ENCODE measurements at regions not wholly inside any gene's neighbourhood (a gene's known extent, or its start where the extent isn't known, plus 50 kb on each side); places are given as distances from the start of the nearest gene placed in this dataset.

DNA sequence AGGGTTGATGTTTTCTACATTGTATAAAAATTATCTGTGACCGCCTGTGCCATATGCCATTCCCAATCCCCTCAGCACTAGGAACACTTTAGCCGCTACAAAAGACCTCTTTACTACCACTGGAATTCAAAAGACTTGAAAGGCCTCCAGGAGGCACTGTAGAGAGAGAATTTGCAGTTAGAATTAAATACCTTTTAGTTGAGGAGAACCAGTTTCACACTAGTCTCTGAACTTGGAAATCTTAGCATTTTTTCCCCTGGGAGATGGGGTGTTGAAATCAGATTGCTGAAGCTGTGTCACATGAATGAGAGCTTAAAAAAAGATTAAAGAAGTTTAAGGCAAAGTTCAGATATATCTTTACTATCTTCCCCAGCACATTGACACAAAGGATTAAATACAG lies 291.0 kb downstream of the ADGRL2 start:
- no peak overlapping the region for H3K4me3 ChIP-seq (ENCODE audit: low read depth, low read length)
- DNase-seq (ENCODE audit: low read depth): peak; percentile 2
- TF ChIP-seq CTCF (IDR thresholded peaks at IDR 0.05; ENCODE audit: low read depth, low read length) (no peak), POLR2A (IDR thresholded peaks at IDR 0.05; ENCODE audit: extremely low read depth, insufficient read length) (no peak), MAX (IDR thresholded peaks at IDR 0.05; ENCODE audit: low read depth, low read length) (no peak), MYC (IDR thresholded peaks at IDR 0.05; ENCODE audit: low read depth, low read length) (no peak)

- no peak overlapping the region for H3K4me3 ChIP-seq (ENCODE audit: low read depth, low read length)
- TF ChIP-seq POLR2A (IDR thresholded peaks at IDR 0.05; ENCODE audit: extremely low read depth, insufficient read length): no peak
- TF ChIP-seq MAX (IDR thresholded peaks at IDR 0.05; ENCODE audit: low read depth, low read length): no peak
- no peak for TF ChIP-seq CTCF (IDR thresholded peaks at IDR 0.05; ENCODE audit: low read depth, low read length)
- no peak for TF ChIP-seq MYC (IDR thresholded peaks at IDR 0.05; ENCODE audit: low read depth, low read length)
- DNase-seq (ENCODE audit: low read depth): no peak
Observed at GRCh38 chr1:82091265-82091664, 290.5 kb downstream of the ADGRL2 start.

DNA sequence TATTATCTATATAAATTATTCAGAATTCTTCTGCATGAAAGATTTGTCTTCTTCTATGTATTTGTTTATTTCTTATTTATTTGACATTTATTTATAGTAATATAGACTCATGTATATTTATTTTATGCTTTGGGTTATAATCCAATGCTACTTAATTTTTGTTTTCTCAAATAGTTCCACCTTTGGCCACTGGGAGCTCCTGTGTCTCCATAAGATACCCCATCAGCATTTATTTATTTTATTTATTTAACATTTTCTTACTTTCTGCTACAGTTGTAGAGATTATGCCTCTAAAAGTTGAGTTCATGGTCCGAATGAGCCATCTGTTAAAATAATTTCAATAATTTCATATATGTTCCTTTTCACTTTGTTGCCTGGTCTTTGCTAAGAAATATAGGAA lies 289.4 kb downstream of the ADGRL2 start:
- no peak for DNase-seq (ENCODE audit: low read depth)
- no peak overlapping the region for H3K4me3 ChIP-seq (ENCODE audit: low read depth, low read length)
- TF ChIP-seq CTCF (IDR thresholded peaks at IDR 0.05; ENCODE audit: low read depth, low read length): no peak
- no peak for TF ChIP-seq POLR2A (IDR thresholded peaks at IDR 0.05; ENCODE audit: extremely low read depth, insufficient read length)
- TF ChIP-seq MAX (IDR thresholded peaks at IDR 0.05; ENCODE audit: low read depth, low read length): no peak
- TF ChIP-seq MYC (IDR thresholded peaks at IDR 0.05; ENCODE audit: low read depth, low read length): no peak

DNA sequence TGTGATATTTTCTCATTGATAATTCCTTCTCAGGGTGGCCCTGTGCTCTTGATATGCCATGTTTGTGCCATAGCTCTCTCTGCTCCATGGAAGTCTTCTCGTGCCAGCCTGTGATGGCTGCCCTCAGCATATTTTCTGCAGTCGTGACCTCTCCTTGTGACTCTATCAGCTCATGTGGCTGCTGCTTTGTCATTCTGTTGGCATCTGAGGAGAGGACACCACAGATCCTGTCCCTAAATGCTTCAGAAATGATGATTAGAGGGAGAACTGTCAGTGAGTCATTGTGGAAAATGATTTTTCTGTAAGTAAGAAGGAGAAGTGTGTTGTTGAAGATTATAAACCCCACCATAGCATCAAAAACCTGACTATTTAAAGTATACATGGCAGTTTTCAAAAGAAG lies 286.0 kb downstream of the ADGRL2 start:
- TF ChIP-seq MAX (IDR thresholded peaks at IDR 0.05; ENCODE audit: low read depth, low read length) (no peak), POLR2A (IDR thresholded peaks at IDR 0.05; ENCODE audit: extremely low read depth, insufficient read length) (no peak), CTCF (IDR thresholded peaks at IDR 0.05; ENCODE audit: low read depth, low read length) (no peak), MYC (IDR thresholded peaks at IDR 0.05; ENCODE audit: low read depth, low read length) (no peak)
- no peak for DNase-seq (ENCODE audit: low read depth)
- H3K4me3 ChIP-seq (ENCODE audit: low read depth, low read length): no peak overlapping the region

DNA sequence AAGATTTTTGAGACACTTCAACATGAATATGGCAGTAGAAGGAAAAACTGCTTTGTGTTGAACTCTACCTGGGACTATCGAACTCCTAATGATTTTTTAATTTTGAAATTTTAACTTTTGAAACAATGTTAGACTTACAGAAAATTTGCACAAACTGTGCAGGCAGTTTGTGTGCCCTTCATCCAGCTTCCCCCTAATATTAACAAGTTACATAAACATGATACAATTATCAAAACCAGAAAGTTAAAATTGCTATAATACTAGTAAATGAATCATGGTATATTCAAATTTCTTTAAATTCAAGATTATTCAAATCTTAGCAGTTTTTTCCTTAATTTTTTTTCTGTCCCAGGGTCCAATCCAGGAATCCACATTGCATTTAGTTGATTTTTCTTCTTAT lies 278.9 kb downstream of the ADGRL2 start:
- no peak for DNase-seq (ENCODE audit: low read depth)
- H3K4me3 ChIP-seq (ENCODE audit: low read depth, low read length): no peak overlapping the region
- TF ChIP-seq POLR2A (IDR thresholded peaks at IDR 0.05; ENCODE audit: extremely low read depth, insufficient read length): no peak
- no peak for TF ChIP-seq MAX (IDR thresholded peaks at IDR 0.05; ENCODE audit: low read depth, low read length)
- no peak for TF ChIP-seq CTCF (IDR thresholded peaks at IDR 0.05; ENCODE audit: low read depth, low read length)
- TF ChIP-seq MYC (IDR thresholded peaks at IDR 0.05; ENCODE audit: low read depth, low read length): no peak

DNA sequence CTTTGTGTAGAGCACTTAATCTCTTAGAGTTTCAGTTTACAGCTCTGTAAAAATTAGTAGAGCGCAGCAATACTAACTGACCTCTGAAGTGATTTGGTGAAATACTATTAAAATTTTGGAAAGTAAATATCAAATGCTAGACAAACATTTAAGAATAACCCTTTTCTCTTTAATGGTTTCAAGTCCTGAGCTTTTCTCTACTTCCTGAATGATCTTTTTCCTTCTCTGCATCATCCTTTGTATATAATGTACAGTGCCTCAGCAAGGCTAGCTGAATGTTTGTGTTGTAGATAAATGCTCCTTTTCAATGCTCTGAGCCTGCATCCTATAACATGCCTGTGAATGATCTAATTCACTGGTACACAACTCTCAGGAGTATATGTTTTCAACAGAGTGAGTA lies 272.9 kb downstream of the ADGRL2 start:
- TF ChIP-seq MAX (IDR thresholded peaks at IDR 0.05; ENCODE audit: low read depth, low read length) (no peak), POLR2A (IDR thresholded peaks at IDR 0.05; ENCODE audit: extremely low read depth, insufficient read length) (no peak), CTCF (IDR thresholded peaks at IDR 0.05; ENCODE audit: low read depth, low read length) (no peak), MYC (IDR thresholded peaks at IDR 0.05; ENCODE audit: low read depth, low read length) (no peak)
- DNase-seq (ENCODE audit: low read depth): no peak
- no peak overlapping the region for H3K4me3 ChIP-seq (ENCODE audit: low read depth, low read length)

Measured in NB4 (cell line).